Kidney epithelial cell (primary cell): ENCODE measurements at regions not wholly inside any gene's neighbourhood (a gene's known extent, or its start where the extent isn't known, plus 50 kb on each side); places are given as distances from the start of the nearest gene placed in this dataset.

Experiments
- DNase-seq: peaks from one replicate; pipeline ENCODE4 v3.0.0-alpha.2; 2010; ENCODE audit warnings: low read depth
- H3K27me3 ChIP-seq: 2 replicates; pipeline ENCODE4 v1.6.0; 2011; ENCODE audit warnings: low read length; ENCODE audit not compliant: control insufficient read depth, insufficient read depth
- H3K36me3 ChIP-seq: 2 replicates; pipeline ENCODE4 v1.5.1; 2011; ENCODE audit warnings: low read length; ENCODE audit not compliant: control insufficient read depth, insufficient read depth
- H3K4me3 ChIP-seq: 2 replicates; pipeline ENCODE4 v1.5.1; 2011; ENCODE audit warnings: low read depth, mild to moderate bottlenecking, control low read depth, low read length
- CTCF ChIP-seq: IDR thresholded peaks from 2 replicates; pipeline ENCODE4 v1.5.1; 2011; ENCODE audit warnings: mild to moderate bottlenecking, moderate library complexity, low read length, control low read depth, inconsistent platforms; ENCODE audit not compliant: insufficient read depth, poor library complexity, severe bottlenecking

- Histone ChIP-seq H3K27me3 (no peaks in the 10 kb centered on the region), H3K36me3 (no peaks in the 10 kb centered on the region), H3K4me3 (no peak overlapping the region)
- TF ChIP-seq CTCF = peak; percentile 59
- DNase-seq = no peak
These were observed 58.6 kb upstream of the COL13A1 start for GRCh38 chr10:69742928-69743602.

GRCh38 chr10:69744971-69745370, 56.7 kb upstream of the COL13A1 start:
- DNase-seq = no peak
- TF ChIP-seq CTCF = no peak
- Histone ChIP-seq H3K4me3 (no peak overlapping the region), H3K27me3 (peaks cover 2% of the 10 kb centered on the region), H3K36me3 (no peaks in the 10 kb centered on the region)

- no peak for TF ChIP-seq CTCF
- Histone ChIP-seq H3K27me3 (peaks cover 6% of the 10 kb centered on the region), H3K36me3 (no peaks in the 10 kb centered on the region), H3K4me3 (no peak overlapping the region)
- DNase-seq = no peak
These were observed 56.0 kb upstream of the COL13A1 start for GRCh38 chr10:69745698-69746097.

GRCh38 chr10:69747179-69747578, 54.5 kb upstream of the COL13A1 start:
- Histone ChIP-seq H3K36me3 (no peaks in the 10 kb centered on the region), H3K27me3 (peaks cover 13% of the 10 kb centered on the region), H3K4me3 (no peak overlapping the region)
- TF ChIP-seq CTCF = no peak
- DNase-seq = no peak

GRCh38 chr10:69748621-69749020, 53.1 kb upstream of the COL13A1 start:
- no peak for TF ChIP-seq CTCF
- no peak for DNase-seq
- Histone ChIP-seq H3K4me3 (no peak overlapping the region), H3K36me3 (no peaks in the 10 kb centered on the region), H3K27me3 (peaks cover 16% of the 10 kb centered on the region)

GRCh38 chr10:69749178-69750010, 52.3 kb upstream of the COL13A1 start:
- no peak for DNase-seq
- Histone ChIP-seq H3K36me3 (no peaks in the 10 kb centered on the region), H3K4me3 (no peak overlapping the region), H3K27me3 (peaks cover 16% of the 10 kb centered on the region)
- no peak for TF ChIP-seq CTCF
